Stimulated activated CD8-positive, alpha-beta memory T cell treated with anti-CD3 and anti-CD28 coated beads, Interleukin-7, amount 100 ng/mL, for 4 hours (primary cell): ENCODE measurements at regions not wholly inside any gene's neighbourhood (a gene's known extent, or its start where the extent isn't known, plus 50 kb on each side); places are given as distances from the start of the nearest gene placed in this dataset.
"Not testable (repeated sequence)": the region's sequence is repeated elsewhere in the genome, so short reads cannot be mapped to it uniquely, and the experiment has no call there.

Experiments
- DNase-seq, 2 donors: peaks; one replicate each; pipeline ENCODE4 v3.0.0-alpha.2; 2020; ENCODE audit warnings: low read depth in 2 of 2

GRCh38 chr5:91937121-91937520 lies 554.0 kb upstream of the ARRDC3 start:
- DNase-seq = no peak

- DNase-seq = no peak
Observed at GRCh38 chr5:91929522-91929817, 546.4 kb upstream of the ARRDC3 start.

- no peak for DNase-seq
Observed at GRCh38 chr5:91928754-91929521, 545.8 kb upstream of the ARRDC3 start.

GRCh38 chr5:91927439-91927838 lies 544.3 kb upstream of the ARRDC3 start:
- no peak for DNase-seq

- DNase-seq = no peak
Observed at GRCh38 chr5:91925249-91925648, 542.1 kb upstream of the ARRDC3 start.

- DNase-seq = not testable (repeated sequence)
Observed at GRCh38 chr5:91917037-91917814, 534.1 kb upstream of the ARRDC3 start.

GRCh38 chr5:91910655-91911054 lies 527.5 kb upstream of the ARRDC3 start:
- DNase-seq = no peak

GRCh38 chr5:91910247-91910646 lies 527.1 kb upstream of the ARRDC3 start:
- no peak for DNase-seq

GRCh38 chr5:91906494-91906893 lies 523.4 kb upstream of the ARRDC3 start:
- no peak for DNase-seq

- no peak for DNase-seq
Observed at GRCh38 chr5:91906027-91906426, 522.9 kb upstream of the ARRDC3 start.

GRCh38 chr5:91898898-91899297 lies 515.8 kb upstream of the ARRDC3 start:
- DNase-seq = no peak

GRCh38 chr5:91898019-91898418 lies 514.9 kb upstream of the ARRDC3 start:
- no peak for DNase-seq

- no peak for DNase-seq
Observed at GRCh38 chr5:91888810-91889209, 505.7 kb upstream of the ARRDC3 start.

GRCh38 chr5:91885291-91886265 lies 502.5 kb upstream of the ARRDC3 start:
- no peak for DNase-seq

GRCh38 chr5:91884036-91884435 lies 500.9 kb upstream of the ARRDC3 start:
- DNase-seq = no peak

- no peak for DNase-seq
Observed at GRCh38 chr5:91875196-91875779, 492.2 kb upstream of the ARRDC3 start.

GRCh38 chr5:91867799-91868198 lies 484.7 kb upstream of the ARRDC3 start:
- no peak for DNase-seq

GRCh38 chr5:91865915-91866314 lies 482.8 kb upstream of the ARRDC3 start:
- no peak for DNase-seq

GRCh38 chr5:91864962-91865361 lies 481.8 kb upstream of the ARRDC3 start:
- DNase-seq = no peak

GRCh38 chr5:91851670-91852069 lies 468.6 kb upstream of the ARRDC3 start:
- DNase-seq = no peak

GRCh38 chr5:91850031-91850430 lies 466.9 kb upstream of the ARRDC3 start:
- DNase-seq = no peak

GRCh38 chr5:91849069-91849468 lies 466.0 kb upstream of the ARRDC3 start:
- no peak for DNase-seq
